Smooth muscle cell (in vitro differentiated cells): ENCODE measurements at regions not wholly inside any gene's neighbourhood (a gene's known extent, or its start where the extent isn't known, plus 50 kb on each side); places are given as distances from the start of the nearest gene placed in this dataset.

ENCODE experiments used
- DNase-seq: peaks from one replicate; lab custom pipeline; 2025; ENCODE audit not compliant: unreplicated experiment; lab: John Stamatoyannopoulos, UW
- H2AFZ ChIP-seq: fragments of 200-600 bp; sonication (generic); 2 replicates; pipeline ENCODE4 v1.6.0; 2016; ENCODE audit warnings: antibody characterized with exemption, low read depth, mild to moderate bottlenecking
- H3F3A ChIP-seq: fragments of 200-600 bp; sonication (generic); 2 replicates; pipeline ENCODE4 v1.6.0; 2017; ENCODE audit warnings: antibody characterized with exemption, low read depth
- H3K27ac ChIP-seq: fragments of 200-600 bp; sonication (generic); 2 replicates; pipeline ENCODE4 v1.5.1; 2016; ENCODE audit warnings: low read depth, mild to moderate bottlenecking
- H3K27me3 ChIP-seq: fragments of 200-600 bp; sonication (generic); 2 replicates; pipeline ENCODE4 v1.6.1; 2016; ENCODE audit warnings: low read depth, mild to moderate bottlenecking
- H3K36me3 ChIP-seq: fragments of 200-600 bp; sonication (generic); 2 replicates; pipeline ENCODE4 v1.5.1; 2016; ENCODE audit warnings: low read depth
- H3K4me1 ChIP-seq: fragments of 200-600 bp; sonication (generic); 2 replicates; pipeline ENCODE4 v1.5.1; 2016; ENCODE audit warnings: low read depth
- H3K4me2 ChIP-seq: fragments of 200-600 bp; sonication (generic); 2 replicates; pipeline ENCODE4 v1.6.0; 2016; ENCODE audit warnings: mild to moderate bottlenecking
- H3K4me3 ChIP-seq: fragments of 200-600 bp; sonication (generic); 2 replicates; pipeline ENCODE4 v1.5.1; 2016; ENCODE audit warnings: mild to moderate bottlenecking
- H3K79me2 ChIP-seq: fragments of 200-600 bp; sonication (generic); 2 replicates; pipeline ENCODE4 v1.6.0; 2016; ENCODE audit warnings: low read depth, mild to moderate bottlenecking
- H3K9ac ChIP-seq: fragments of 200-600 bp; sonication (generic); 2 replicates; pipeline ENCODE4 v1.6.0; 2016; ENCODE audit warnings: low read depth
- H3K9me3 ChIP-seq: fragments of 200-600 bp; sonication (generic); replicated peaks from 2 replicates; pipeline ENCODE4 v1.5.1; 2016; ENCODE audit warnings: low read depth
- H4K20me1 ChIP-seq: fragments of 200-600 bp; sonication (generic); 2 replicates; pipeline ENCODE4 v1.6.0; 2016; ENCODE audit warnings: low read depth
- WGBS: methylation state at CpG from one replicate; pipeline ENCODE4 v1.1.7; 2016; ENCODE audit warnings: low lambda C conversion rate; 5-methylcytosine and 5-hydroxymethylcytosine counted together
- TF ChIP-seq, protein P1 (sequence below): fragments of 200-600 bp; sonication (generic); IDR thresholded peaks from 2 replicates; pipeline ENCODE4 v1.5.1; 2017; ENCODE audit warnings: borderline replicate concordance, mild to moderate bottlenecking, antibody characterized with exemption; ENCODE audit not compliant: insufficient read depth, poor library complexity, severe bottlenecking

DNA sequence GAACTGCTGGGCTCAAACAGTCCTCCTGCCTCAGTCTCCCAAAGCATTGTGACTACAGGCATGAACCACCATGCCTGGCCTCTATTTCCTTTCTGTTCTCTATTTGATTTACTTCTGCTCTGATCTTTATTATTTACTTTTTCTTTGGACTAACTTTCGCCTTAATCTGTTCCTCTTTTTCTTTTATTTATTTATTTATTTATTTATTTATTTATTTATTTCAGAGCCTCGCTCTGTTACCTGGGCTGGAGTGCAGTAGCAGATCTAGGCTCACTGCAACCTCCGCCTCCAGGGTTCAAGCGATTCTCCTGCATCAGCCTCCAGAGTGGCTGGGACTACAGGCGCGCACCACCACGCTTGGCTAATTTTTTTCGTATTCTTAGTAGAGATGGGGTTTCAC is 1158.3 kb upstream of the GOT2 start:
- no peak for DNase-seq
- no peak overlapping the region for H3K27ac ChIP-seq
- H3F3A ChIP-seq: no peaks in the 10 kb centered on the region
- H3K27me3 ChIP-seq: no peaks in the 10 kb centered on the region
- no peaks in the 10 kb centered on the region for H4K20me1 ChIP-seq
- WGBS: 98% methylated on average over 8 of the region's 8 CpGs
- no peak overlapping the region for H3K4me3 ChIP-seq
- no peak overlapping the region for H3K9ac ChIP-seq
- no peak overlapping the region for H2AFZ ChIP-seq
- no peak overlapping the region for H3K4me2 ChIP-seq
- H3K36me3 ChIP-seq: no peaks in the 10 kb centered on the region
- H3K4me1 ChIP-seq: no peaks in the 10 kb centered on the region
- TF ChIP-seq, protein P1, sequence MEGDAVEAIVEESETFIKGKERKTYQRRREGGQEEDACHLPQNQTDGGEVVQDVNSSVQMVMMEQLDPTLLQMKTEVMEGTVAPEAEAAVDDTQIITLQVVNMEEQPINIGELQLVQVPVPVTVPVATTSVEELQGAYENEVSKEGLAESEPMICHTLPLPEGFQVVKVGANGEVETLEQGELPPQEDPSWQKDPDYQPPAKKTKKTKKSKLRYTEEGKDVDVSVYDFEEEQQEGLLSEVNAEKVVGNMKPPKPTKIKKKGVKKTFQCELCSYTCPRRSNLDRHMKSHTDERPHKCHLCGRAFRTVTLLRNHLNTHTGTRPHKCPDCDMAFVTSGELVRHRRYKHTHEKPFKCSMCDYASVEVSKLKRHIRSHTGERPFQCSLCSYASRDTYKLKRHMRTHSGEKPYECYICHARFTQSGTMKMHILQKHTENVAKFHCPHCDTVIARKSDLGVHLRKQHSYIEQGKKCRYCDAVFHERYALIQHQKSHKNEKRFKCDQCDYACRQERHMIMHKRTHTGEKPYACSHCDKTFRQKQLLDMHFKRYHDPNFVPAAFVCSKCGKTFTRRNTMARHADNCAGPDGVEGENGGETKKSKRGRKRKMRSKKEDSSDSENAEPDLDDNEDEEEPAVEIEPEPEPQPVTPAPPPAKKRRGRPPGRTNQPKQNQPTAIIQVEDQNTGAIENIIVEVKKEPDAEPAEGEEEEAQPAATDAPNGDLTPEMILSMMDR: no peak
- H3K9me3 ChIP-seq: no peaks in the 10 kb centered on the region
- H3K79me2 ChIP-seq: no peaks in the 10 kb centered on the region

DNA sequence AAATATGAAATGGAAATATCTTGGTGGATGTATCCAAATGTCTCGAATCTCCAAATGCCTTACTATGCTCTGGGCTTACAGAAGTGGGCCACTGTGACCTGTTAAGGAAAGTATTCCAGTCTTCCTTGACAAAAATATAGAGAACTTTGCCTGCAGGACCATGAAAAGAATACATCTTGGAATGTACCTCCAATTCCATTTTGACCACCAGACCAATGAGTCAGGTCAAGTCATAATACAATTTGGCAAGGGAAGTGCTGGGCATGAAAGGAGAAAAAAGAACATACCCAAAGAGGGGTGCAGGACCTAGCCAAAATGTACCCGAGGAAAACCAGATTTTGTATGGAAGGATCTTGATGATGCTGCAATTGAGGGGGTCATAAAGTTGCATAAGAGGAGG is 1153.7 kb upstream of the GOT2 start:
- Histone ChIP-seq H3K9me3 (no peaks in the 10 kb centered on the region), H3K36me3 (no peaks in the 10 kb centered on the region), H2AFZ (no peak overlapping the region), H3K27ac (no peak overlapping the region), H3K79me2 (no peaks in the 10 kb centered on the region), H3K4me3 (no peak overlapping the region), H3F3A (no peaks in the 10 kb centered on the region), H3K4me2 (no peak overlapping the region), H3K4me1 (no peaks in the 10 kb centered on the region), H3K9ac (no peak overlapping the region), H3K27me3 (no peaks in the 10 kb centered on the region), H4K20me1 (no peaks in the 10 kb centered on the region)
- DNase-seq: no peak
- TF ChIP-seq, protein P1: no peak
- WGBS: 96% methylated on average over 2 of the region's 2 CpGs

DNA sequence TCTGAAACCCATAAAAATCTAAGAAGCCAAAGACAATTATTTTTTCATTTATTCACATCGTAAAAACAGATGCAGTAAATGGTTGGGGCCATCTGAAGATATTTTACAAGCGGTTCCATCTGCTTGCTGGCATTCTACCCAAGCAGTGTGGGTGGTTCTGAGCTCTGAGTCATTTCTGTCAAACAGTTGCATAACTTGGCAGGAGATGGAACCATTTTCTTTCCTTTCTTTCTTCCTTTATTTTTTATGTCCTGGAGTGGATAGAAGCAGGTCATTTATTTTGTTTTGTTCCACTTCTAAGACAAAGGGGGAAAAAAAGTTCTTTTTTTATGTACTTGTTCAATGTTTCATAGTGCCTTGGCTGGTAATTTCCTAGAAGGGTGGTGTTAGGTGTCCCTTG is 1151.9 kb upstream of the GOT2 start:
- H3K36me3 ChIP-seq: no peaks in the 10 kb centered on the region
- TF ChIP-seq, protein P1: no peak

DNA sequence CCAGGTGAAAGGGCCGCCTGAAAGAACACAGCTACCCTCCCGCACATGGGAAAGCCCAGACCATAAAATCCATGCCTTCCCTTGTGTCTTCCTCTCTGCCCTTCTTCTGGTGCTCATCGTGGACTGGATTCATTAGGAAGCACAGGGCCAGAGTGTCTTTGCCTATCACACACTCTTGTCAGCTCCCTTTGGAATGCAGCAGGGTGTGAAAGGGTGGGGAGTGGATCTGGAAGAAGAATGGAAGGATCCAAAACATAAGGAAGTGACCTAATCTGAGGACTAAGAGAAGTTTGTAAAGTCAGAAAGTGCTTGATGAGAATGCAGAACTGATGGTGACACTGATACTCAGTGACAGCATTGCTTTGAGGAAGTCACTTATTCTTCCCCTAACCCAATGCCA is 1147.3 kb upstream of the GOT2 start:
- TF ChIP-seq, protein P1: no peak
- H3K9me3 ChIP-seq: no peaks in the 10 kb centered on the region
- H3F3A ChIP-seq: no peaks in the 10 kb centered on the region
- no peak overlapping the region for H3K27ac ChIP-seq
- no peaks in the 10 kb centered on the region for H3K4me1 ChIP-seq
- H4K20me1 ChIP-seq: no peaks in the 10 kb centered on the region
- H3K4me2 ChIP-seq: no peak overlapping the region
- H3K36me3 ChIP-seq: no peaks in the 10 kb centered on the region
- H3K79me2 ChIP-seq: no peaks in the 10 kb centered on the region
- no peak overlapping the region for H3K4me3 ChIP-seq
- H2AFZ ChIP-seq: no peak overlapping the region
- no peak for DNase-seq
- H3K27me3 ChIP-seq: no peaks in the 10 kb centered on the region
- WGBS: 59% methylated on average over 3 of the region's 3 CpGs
- H3K9ac ChIP-seq: no peak overlapping the region

More for the DNA sequence above, 1151.9 kb upstream of the GOT2 start:
- Histone ChIP-seq H3K27ac (no peak overlapping the region), H2AFZ (peak overlapping the region; percentile 43), H3K4me3 (no peak overlapping the region), H4K20me1 (no peaks in the 10 kb centered on the region), H3K4me1 (no peaks in the 10 kb centered on the region), H3K4me2 (peak overlapping the region; percentile 34), H3K79me2 (no peaks in the 10 kb centered on the region), H3K9me3 (no peaks in the 10 kb centered on the region), H3K27me3 (no peaks in the 10 kb centered on the region), H3K9ac (no peak overlapping the region), H3F3A (no peaks in the 10 kb centered on the region)
- WGBS: 28% methylated on average over 2 of the region's 2 CpGs
- no peak for DNase-seq
